NCI-H2227 treated with DMSO at 0.1 percent for 48 hours (cell line): ENCODE measurements at regions not wholly inside any gene's neighbourhood (a gene's known extent, or its start where the extent isn't known, plus 50 kb on each side); places are given as distances from the start of the nearest gene placed in this dataset.
"Not testable (repeated sequence)": the region's sequence is repeated elsewhere in the genome, so short reads cannot be mapped to it uniquely, and the experiment has no call there.

Experiments used
- DNase-seq: peaks from one replicate; lab custom pipeline; 2025; lab: John Stamatoyannopoulos, UW

GRCh38 chr9:32161209-32161608 lies 223.2 kb upstream of the ACO1 start:
- DNase-seq = no peak

GRCh38 chr9:32161720-32162119 lies 222.7 kb upstream of the ACO1 start:
- DNase-seq = no peak

GRCh38 chr9:32166316-32166715 lies 218.1 kb upstream of the ACO1 start:
- DNase-seq = not testable (repeated sequence)

DNA sequence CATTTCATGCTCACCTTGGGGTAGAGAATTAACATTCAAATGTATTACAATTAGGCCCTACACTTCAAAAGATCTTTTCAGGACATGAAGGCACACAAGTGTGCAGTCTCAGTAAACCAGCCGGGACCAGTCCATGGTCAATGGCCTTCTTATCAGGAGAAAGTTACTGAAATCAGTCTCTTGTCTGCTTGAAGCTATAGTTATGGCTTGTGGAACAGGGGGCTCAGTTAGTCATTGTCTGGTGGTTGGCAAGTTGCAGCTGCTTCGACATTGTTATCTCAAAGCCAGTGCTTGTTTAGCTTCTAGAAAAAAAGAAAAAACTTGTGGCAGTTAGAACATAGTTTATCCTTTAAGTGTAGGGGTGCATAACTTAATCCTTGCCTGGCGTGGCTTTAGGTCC lies 213.1 kb upstream of the ACO1 start:
- no peak for DNase-seq

DNA sequence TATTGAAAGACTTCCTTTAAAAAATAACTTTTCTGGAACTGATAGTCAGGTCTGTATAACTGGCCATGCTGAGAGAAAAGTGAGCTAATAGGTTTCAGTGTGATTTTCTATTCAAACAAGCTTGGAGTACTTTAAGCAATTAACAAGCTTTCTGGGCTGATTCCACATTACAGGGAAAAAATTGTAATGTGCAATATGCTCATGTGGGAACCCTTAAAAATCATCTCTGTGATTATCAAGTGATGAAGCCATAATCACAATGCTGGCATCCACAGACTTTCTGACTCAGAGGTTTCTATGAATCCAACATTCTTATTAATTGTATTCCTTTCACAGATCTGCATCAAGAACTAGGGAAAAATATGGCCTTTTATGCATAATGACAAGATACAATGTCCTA lies 212.2 kb upstream of the ACO1 start:
- no peak for DNase-seq

DNA sequence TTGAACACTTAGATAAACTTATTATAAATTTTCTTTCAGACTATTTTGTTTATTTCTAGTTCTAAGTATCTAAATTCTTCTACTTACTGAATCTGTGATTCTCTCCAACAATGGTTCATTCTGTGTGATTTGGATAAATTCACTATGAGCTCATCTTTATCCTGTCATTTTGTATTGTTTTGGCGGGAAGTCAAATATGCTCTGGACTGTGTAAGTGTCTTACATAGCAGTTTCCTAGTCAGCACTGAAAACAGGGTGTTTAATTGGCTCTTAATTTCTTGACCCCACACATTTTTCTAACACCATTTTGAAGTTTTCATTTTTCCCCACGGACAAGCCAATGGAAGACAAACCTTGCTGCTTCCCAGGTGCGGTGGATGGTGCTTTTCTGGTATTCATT lies 207.0 kb upstream of the ACO1 start:
- DNase-seq = no peak

GRCh38 chr9:32180597-32180996 lies 203.8 kb upstream of the ACO1 start:
- DNase-seq = no peak

DNA sequence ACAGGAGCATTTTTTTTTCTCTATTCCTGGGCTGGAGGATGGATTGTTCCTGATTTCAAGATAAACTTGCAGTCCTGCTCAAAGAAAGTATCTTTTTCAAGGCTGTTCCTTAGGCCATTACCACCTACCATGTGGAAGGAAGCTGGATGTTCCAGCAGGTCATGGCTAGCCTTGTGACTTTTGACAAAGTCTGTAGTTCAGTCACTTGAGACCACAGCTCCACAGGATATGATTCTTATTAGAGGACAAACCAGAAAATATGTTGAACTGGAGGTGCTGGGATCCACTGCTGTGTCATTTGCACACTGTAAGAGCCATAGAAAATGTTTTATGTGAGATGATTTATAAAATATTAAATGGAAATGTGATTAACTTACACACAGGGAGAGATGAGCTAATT lies 184.2 kb upstream of the ACO1 start:
- DNase-seq = no peak

- DNase-seq = no peak
These were observed 183.5 kb upstream of the ACO1 start for GRCh38 chr9:32200896-32201295.

- DNase-seq = not testable (repeated sequence)
These were observed 175.3 kb upstream of the ACO1 start for GRCh38 chr9:32209164-32209563.

- DNase-seq = no peak
These were observed 166.2 kb upstream of the ACO1 start for GRCh38 chr9:32218100-32218767.

DNA sequence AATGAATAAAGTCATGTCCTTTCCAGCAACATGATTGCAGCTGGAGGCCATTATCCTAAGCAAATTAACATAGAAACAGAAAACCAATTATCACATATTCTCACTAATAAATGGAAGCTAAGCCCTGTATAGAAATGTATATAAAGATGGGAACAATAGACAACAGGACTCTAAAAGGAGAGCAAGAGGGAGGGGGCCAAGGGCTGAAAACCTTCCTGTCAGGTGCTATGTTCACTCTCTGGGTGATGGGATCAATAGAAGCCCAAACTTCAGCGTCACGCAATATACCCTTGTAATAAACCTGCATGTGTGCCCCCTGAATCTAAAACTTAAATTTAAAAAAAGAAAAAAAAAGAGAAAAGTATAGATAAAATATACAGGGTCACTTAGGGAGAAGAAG lies 163.7 kb upstream of the ACO1 start:
- no peak for DNase-seq

GRCh38 chr9:32234451-32234850 lies 150.0 kb upstream of the ACO1 start:
- DNase-seq = no peak

DNA sequence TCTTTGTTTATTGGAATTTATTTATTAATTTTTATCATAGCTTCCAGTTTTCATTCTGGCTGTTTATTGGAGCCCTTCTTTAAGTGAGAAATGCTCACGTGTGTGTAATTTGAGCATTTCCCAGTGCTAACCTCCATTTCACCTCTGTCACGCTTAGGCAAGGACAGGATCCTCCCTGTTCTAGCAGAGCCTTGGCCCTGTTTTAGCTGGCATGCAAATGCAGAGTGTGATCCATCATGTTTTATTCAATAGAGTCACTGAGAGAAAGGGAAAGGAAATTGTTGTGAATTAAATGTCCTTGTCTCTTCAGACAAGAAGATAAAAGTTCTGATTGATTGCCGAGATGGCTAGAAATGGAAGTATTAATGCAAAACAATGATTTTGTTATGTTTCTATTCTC lies 137.3 kb upstream of the ACO1 start:
- DNase-seq = no peak

DNA sequence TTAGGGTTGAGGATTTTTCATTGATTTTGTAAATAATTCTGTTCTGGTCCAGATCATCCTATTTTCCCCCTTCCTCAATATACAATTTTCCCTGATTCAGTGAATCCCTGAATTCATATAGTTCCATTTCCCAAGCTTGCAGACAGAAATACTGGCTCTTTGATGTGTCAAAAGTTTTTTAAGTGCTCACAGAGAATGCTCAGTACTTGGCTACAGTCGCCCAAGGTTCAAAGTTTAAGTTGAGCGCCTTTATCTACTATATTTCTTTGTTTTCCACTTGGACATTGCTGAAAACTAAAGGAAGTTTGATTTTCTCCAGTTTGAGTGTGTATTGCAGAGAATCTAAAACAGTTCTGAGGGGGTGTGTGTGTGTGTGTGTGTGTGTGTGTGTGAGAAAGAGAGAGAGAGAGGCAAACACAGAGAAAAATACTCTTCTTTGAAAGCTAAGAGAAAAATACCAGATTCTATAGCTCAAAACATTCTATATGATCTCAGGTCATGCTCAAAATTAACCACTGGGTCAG lies 136.2 kb upstream of the ACO1 start:
- no peak for DNase-seq

GRCh38 chr9:32251539-32251938 lies 132.9 kb upstream of the ACO1 start:
- DNase-seq = peak; percentile 31

GRCh38 chr9:32253731-32254130 lies 130.7 kb upstream of the ACO1 start:
- no peak for DNase-seq

- no peak for DNase-seq
These were observed 129.4 kb upstream of the ACO1 start for GRCh38 chr9:32255026-32255425.

GRCh38 chr9:32258482-32258881 lies 126.0 kb upstream of the ACO1 start:
- no peak for DNase-seq

GRCh38 chr9:32260151-32260862 lies 124.1 kb upstream of the ACO1 start:
- DNase-seq = no peak

DNA sequence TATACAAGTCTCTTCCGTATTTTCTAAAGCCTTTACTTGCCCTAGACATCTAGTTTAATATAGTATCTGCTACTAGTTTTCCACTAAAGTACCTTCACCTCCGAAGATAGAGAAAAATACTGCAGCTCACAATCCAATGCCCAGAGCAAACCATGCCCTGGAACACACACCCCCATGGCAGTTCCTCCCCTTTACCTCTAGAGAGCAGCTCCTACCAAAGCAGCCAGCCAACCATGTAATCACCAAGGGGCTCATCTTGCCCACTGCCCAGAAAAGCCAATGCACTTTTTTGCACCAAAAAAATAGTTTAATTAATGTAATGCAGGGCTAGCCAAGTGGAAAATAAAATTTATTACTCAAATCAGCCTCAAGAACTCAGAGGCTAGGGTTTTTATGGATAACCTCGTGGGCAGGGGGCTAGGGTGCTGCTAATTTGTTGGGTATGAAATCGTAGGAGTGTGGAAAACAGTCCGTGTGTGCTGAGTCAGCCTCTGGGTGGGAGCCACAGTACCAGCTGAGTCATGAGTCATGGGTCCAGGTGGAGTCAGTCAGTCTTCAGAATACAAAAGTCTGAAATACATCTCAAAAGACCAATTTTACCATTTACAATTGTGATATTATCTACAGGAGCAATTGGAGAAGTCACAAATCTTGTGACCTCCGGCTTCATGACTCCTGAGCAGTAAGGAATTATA lies 120.1 kb upstream of the ACO1 start:
- no peak for DNase-seq

GRCh38 chr9:32265037-32265436 lies 119.4 kb upstream of the ACO1 start:
- DNase-seq = no peak

- DNase-seq = no peak
These were observed 105.5 kb upstream of the ACO1 start for GRCh38 chr9:32278991-32279390.
